Muscle layer of duodenum (tissue), 2 donors: ENCODE measurements at regions not wholly inside any gene's neighbourhood (a gene's known extent, or its start where the extent isn't known, plus 50 kb on each side); places are given as distances from the start of the nearest gene placed in this dataset.

Experiments used
- H3K27ac ChIP-seq: one replicate; pipeline ENCODE4 v1.7.0; 2013; ENCODE audit warnings: mild to moderate bottlenecking, low read length
- H3K27me3 ChIP-seq: one replicate; pipeline ENCODE4 v1.7.0; 2013; ENCODE audit warnings: low read depth, mild to moderate bottlenecking, control low read depth, low read length
- H3K36me3 ChIP-seq, 2 donors: one replicate each; pipeline ENCODE4 v1.7.0; 2013; ENCODE audit warnings: low read length in 2 of 2, control low read depth in 1 of 2, mild to moderate bottlenecking in 1 of 2; ENCODE audit not compliant: insufficient read depth in 2 of 2, control insufficient read depth in 1 of 2
- H3K4me1 ChIP-seq, 2 donors: one replicate each; pipeline ENCODE4 v1.7.0; 2013; ENCODE audit warnings: low read length in 2 of 2, mild to moderate bottlenecking in 2 of 2, control low read depth in 1 of 2, moderate library complexity in 1 of 2; ENCODE audit not compliant: insufficient read depth in 2 of 2, control insufficient read depth in 1 of 2
- H3K4me3 ChIP-seq, 2 donors: one replicate each; pipeline ENCODE4 v1.7.0; 2013; ENCODE audit warnings: low read length in 2 of 2, low read depth in 1 of 2, mild to moderate bottlenecking in 1 of 2
- H3K9me3 ChIP-seq, 2 donors: one replicate each; pipeline ENCODE4 v1.7.0; 2013; ENCODE audit warnings: low read length in 2 of 2, control low read depth in 1 of 2, mild to moderate bottlenecking in 1 of 2; ENCODE audit not compliant: control insufficient read depth in 1 of 2
- donor health status: healthy.

- no peaks in the 10 kb centered on the region for H3K36me3 ChIP-seq
- H3K27me3 ChIP-seq: no peaks in the 10 kb centered on the region
- H3K9me3 ChIP-seq: no peaks in the 10 kb centered on the region
- H3K27ac ChIP-seq: no peak overlapping the region
- H3K4me3 ChIP-seq: no peak overlapping the region
- no peaks in the 10 kb centered on the region for H3K4me1 ChIP-seq
Observed at GRCh38 chr13:109281903-109282635, 504.3 kb downstream of the IRS2 start.

DNA sequence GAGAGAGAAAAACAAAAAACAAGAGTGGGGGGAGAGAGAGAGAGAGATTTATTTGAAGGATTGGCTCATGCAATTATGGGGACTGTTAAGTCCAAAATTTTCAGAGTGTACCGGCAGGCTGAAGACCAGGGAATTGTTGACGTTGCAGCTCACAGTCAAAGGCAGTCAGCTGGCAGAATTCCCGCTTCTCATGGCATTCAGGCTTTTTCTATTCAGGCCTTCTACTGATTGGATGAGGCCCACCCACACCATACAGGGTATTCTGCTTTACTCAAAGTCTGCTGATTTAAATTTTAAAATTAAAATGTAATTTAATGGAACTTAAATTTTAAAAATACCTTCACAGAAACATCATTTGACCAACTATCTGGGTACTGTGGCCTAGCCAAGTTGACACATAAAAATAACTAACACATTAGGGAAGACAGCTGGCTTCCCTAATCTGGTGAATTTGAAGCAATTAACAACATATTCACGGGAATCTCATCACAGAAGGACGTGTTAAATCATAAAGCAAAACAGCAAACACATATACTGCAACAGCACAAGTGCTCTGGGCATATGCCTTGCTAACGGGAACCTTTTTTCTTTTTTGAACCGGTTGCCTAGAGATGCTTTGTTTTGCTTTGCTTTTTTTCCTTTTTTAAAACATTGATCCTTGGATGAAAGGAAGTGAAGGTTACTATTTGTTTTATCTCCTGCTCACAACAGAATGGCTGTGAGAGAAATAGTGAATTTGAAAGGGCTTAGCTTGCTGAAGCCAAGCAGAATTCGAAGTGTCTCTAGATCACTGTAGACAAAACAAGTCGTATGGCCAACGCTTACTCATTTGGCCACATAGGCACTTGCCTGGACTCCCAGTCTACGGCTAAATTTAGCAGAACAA, 505.1 kb downstream of the IRS2 start:
- Histone ChIP-seq H3K9me3 (no peaks in the 10 kb centered on the region), H3K27me3 (no peaks in the 10 kb centered on the region), H3K4me3 (no peak overlapping the region), H3K36me3 (no peaks in the 10 kb centered on the region), H3K4me1 (no peaks in the 10 kb centered on the region), H3K27ac (no peak overlapping the region)

- H3K4me3 ChIP-seq: no peak overlapping the region
- no peaks in the 10 kb centered on the region for H3K36me3 ChIP-seq
- H3K4me1 ChIP-seq: no peaks in the 10 kb centered on the region
- no peak overlapping the region for H3K27ac ChIP-seq
- H3K9me3 ChIP-seq: no peaks in the 10 kb centered on the region
- no peaks in the 10 kb centered on the region for H3K27me3 ChIP-seq
Observed at GRCh38 chr13:109276261-109276660, 510.1 kb downstream of the IRS2 start.

GRCh38 chr13:109275852-109276251, 510.5 kb downstream of the IRS2 start:
- Histone ChIP-seq H3K36me3 (no peaks in the 10 kb centered on the region), H3K4me3 (no peak overlapping the region), H3K9me3 (no peaks in the 10 kb centered on the region), H3K27ac (no peak overlapping the region), H3K27me3 (no peaks in the 10 kb centered on the region), H3K4me1 (no peaks in the 10 kb centered on the region)

DNA sequence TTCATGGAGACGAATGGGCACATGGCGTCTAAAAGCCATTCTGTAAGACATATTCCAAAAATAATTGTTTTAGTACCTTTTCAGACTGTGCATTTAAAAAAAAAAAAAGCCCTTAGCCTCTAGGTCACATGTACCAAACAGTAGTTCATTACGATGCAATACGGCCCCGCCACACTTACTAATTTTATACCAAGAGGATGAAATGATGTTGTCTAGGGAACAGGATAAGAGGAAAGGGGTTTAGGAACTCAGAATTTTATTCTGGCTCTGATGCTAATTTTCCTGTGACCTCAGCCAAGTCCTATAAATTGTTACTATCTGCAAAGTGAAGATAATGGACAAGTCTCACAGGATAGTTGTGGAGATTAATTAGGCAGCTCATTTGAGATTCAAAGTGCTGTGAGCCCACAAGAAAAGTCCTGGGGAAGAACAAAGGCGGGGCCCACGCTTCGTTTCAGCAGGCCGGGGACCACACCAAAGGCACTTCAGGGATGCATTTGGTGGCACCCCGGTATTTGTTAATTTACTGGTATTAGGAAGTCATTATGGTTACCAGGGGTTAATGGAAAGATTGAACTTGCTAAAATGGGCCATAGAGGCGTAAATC, 511.1 kb downstream of the IRS2 start:
- H3K27me3 ChIP-seq: no peaks in the 10 kb centered on the region
- H3K4me1 ChIP-seq: no peaks in the 10 kb centered on the region
- H3K36me3 ChIP-seq: no peaks in the 10 kb centered on the region
- no peaks in the 10 kb centered on the region for H3K9me3 ChIP-seq
- H3K27ac ChIP-seq: no peak overlapping the region
- H3K4me3 ChIP-seq: no peak overlapping the region

- Histone ChIP-seq H3K27me3 (no peaks in the 10 kb centered on the region), H3K4me3 (no peak overlapping the region), H3K4me1 (no peaks in the 10 kb centered on the region), H3K9me3 (no peaks in the 10 kb centered on the region), H3K36me3 (no peaks in the 10 kb centered on the region), H3K27ac (no peak overlapping the region)
Observed at GRCh38 chr13:109274188-109274821, 512.1 kb downstream of the IRS2 start.

DNA sequence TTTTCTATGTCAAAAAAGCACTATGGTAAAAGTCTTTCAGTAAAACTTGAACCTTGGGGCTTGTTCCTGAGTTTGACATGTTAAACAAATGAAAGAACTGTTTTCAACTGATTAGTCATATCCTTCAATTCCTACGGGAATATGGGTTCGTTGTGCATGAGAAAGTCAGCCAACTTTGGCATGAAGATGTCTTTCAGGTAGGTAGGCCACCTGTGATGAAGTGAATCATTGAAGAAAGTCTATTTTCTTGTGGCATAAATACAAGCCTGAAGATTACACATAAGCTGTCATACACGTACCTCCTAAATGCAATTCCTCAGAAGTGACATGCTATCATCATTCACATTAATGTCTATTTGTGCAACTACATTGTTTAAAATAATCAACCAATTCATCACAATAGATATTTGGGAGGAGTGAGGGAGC, 513.0 kb downstream of the IRS2 start:
- Histone ChIP-seq H3K36me3 (no peaks in the 10 kb centered on the region), H3K4me1 (no peaks in the 10 kb centered on the region), H3K27ac (no peak overlapping the region), H3K4me3 (no peak overlapping the region), H3K9me3 (no peaks in the 10 kb centered on the region), H3K27me3 (no peaks in the 10 kb centered on the region)

- Histone ChIP-seq H3K36me3 (no peaks in the 10 kb centered on the region), H3K4me1 (no peaks in the 10 kb centered on the region), H3K9me3 (no peaks in the 10 kb centered on the region), H3K27ac (no peak overlapping the region), H3K27me3 (no peaks in the 10 kb centered on the region), H3K4me3 (no peak overlapping the region)
Observed at GRCh38 chr13:109272595-109273325, 513.6 kb downstream of the IRS2 start.

- H3K9me3 ChIP-seq: no peaks in the 10 kb centered on the region
- no peaks in the 10 kb centered on the region for H3K4me1 ChIP-seq
- H3K36me3 ChIP-seq: no peaks in the 10 kb centered on the region
- no peak overlapping the region for H3K27ac ChIP-seq
- H3K4me3 ChIP-seq: no peak overlapping the region
- no peaks in the 10 kb centered on the region for H3K27me3 ChIP-seq
Observed at GRCh38 chr13:109271555-109272541, 514.5 kb downstream of the IRS2 start.

DNA sequence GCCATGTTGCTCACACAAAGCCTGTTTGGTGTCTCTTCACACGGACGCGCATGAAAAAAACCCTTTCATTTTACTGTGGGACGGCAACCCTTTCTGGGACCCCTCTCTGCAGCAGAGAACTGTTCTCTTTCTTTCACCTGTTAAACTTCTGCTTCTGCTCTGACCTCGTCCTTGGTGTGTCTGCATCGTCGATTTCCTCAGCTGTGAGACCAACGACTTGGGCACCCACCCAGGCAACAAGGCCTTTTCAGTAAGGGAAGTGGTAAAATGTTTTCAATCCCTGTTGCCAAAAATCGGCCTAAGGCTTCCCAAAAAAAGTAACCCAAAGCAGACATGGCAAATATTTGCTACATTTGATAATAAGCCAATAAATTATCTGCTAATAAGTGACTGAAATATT, 515.3 kb downstream of the IRS2 start:
- Histone ChIP-seq H3K27ac (no peak overlapping the region), H3K27me3 (no peaks in the 10 kb centered on the region), H3K4me1 (no peaks in the 10 kb centered on the region), H3K4me3 (no peak overlapping the region), H3K36me3 (no peaks in the 10 kb centered on the region), H3K9me3 (no peaks in the 10 kb centered on the region)
